SK-N-SH (cell line): ENCODE measurements at regions not wholly inside any gene's neighbourhood (a gene's known extent, or its start where the extent isn't known, plus 50 kb on each side); places are given as distances from the start of the nearest gene placed in this dataset.

ENCODE experiments used
- CTCF ChIA-PET: fragments of 300-600, 350-600 bp; formaldehyde crosslinking; extraction: SDS; loops from one replicate; lab custom pipeline; 2021; lab: Yijun Ruan, JAX
- POLR2A ChIA-PET: fragments of 350-600 bp; sonication (Branson Sonifier 250); formaldehyde crosslinking; extraction: SDS; loops from one replicate; lab custom pipeline; 2020; ENCODE audit warnings: antibody characterized with exemption, inconsistent platforms; lab: Yijun Ruan, JAX
- DNase-seq: peaks from one replicate; pipeline ENCODE4 v3.0.0; 2012
- H2AFZ ChIP-seq: fragments of 200-600 bp; sonication (generic); 2 replicates; pipeline ENCODE4 v1.8.1; 2016; ENCODE audit warnings: antibody characterized with exemption, mild to moderate bottlenecking, low read depth
- H3F3A ChIP-seq: fragments of 200-600 bp; sonication (generic); replicated peaks from 2 replicates; pipeline ENCODE3; 2016; ENCODE audit warnings: antibody characterized with exemption, mild to moderate bottlenecking; ENCODE audit not compliant: insufficient read depth
- H3K27ac ChIP-seq, 2 experiments: fragments of 200-500 bp in 1 of 2; fragments of 200-600 bp in 1 of 2; sonication (Bioruptor generic) in 1 of 2; sonication (generic), shearing (Covaris generic) in 1 of 2; 2 replicates each; pipeline versions ENCODE4 v1.5.1 to v1.6.1; 2014 to 2016; ENCODE audit warnings: low read depth in 2 of 2, inconsistent platforms in 1 of 2, low read length in 1 of 2, mild to moderate bottlenecking in 1 of 2, mixed read lengths in 1 of 2
- H3K27me3 ChIP-seq: fragments of 200-600 bp; sonication (generic), shearing (Covaris generic); 2 replicates; pipeline ENCODE4 v1.6.1; 2016; ENCODE audit warnings: mixed run types; ENCODE audit not compliant: insufficient read depth
- H3K36me3 ChIP-seq, 2 experiments: fragments of 200-500 bp in 1 of 2; fragments of 200-600 bp in 1 of 2; sonication (Bioruptor generic) in 1 of 2; sonication (generic) in 1 of 2; replicated peaks in 1 of 2; 2 replicates each; pipeline versions ENCODE3 to v1.5.1; 2014 to 2016; ENCODE audit warnings: low read length in 1 of 2, mild to moderate bottlenecking in 1 of 2; ENCODE audit not compliant: insufficient read depth in 2 of 2, control insufficient read depth in 1 of 2
- H3K4me1 ChIP-seq, 2 experiments: fragments of 200-500 bp in 1 of 2; fragments of 200-600 bp in 1 of 2; sonication (Bioruptor generic) in 1 of 2; sonication (generic), shearing (Covaris generic) in 1 of 2; 2 replicates each; pipeline versions ENCODE4 v1.5.1 to v1.6.1; 2014 to 2016; ENCODE audit warnings: low read depth in 1 of 2, low read length in 1 of 2, mixed run types in 1 of 2; ENCODE audit not compliant: insufficient read depth in 2 of 2, control insufficient read depth in 1 of 2
- H3K4me2 ChIP-seq: fragments of 200-600 bp; sonication (generic), shearing (Covaris generic); 2 replicates; pipeline ENCODE4 v1.6.1; 2017; ENCODE audit warnings: mixed run types
- H3K4me3 ChIP-seq, 2 experiments: fragments of 200-500 bp in 1 of 2; fragments of 200-600 bp in 1 of 2; sonication (Bioruptor generic) in 1 of 2; sonication (generic), shearing (Covaris generic) in 1 of 2; 2 replicates each; pipeline versions ENCODE4 v1.5.1 to v1.8.1; 2014 to 2016; ENCODE audit warnings: low read depth in 2 of 2, inconsistent platforms in 1 of 2, low read length in 1 of 2, mild to moderate bottlenecking in 1 of 2, mixed read lengths in 1 of 2, moderate library complexity in 1 of 2
- H3K79me2 ChIP-seq: fragments of 200-600 bp; sonication (generic); 2 replicates; pipeline ENCODE4 v1.8.1; 2017; ENCODE audit warnings: mild to moderate bottlenecking; ENCODE audit not compliant: insufficient read depth
- H3K9ac ChIP-seq: fragments of 200-600 bp; sonication (generic); 2 replicates; pipeline ENCODE4 v1.6.1; 2017; ENCODE audit warnings: mixed run types
- H3K9me2 ChIP-seq: fragments of 200-600 bp; sonication (generic); 2 replicates; pipeline ENCODE4 v1.6.1; 2017; ENCODE audit warnings: mixed run types
- H3K9me3 ChIP-seq: fragments of 200-600 bp; sonication (generic); 2 replicates; pipeline ENCODE4 v1.6.1; 2017; ENCODE audit warnings: mixed run types, mild to moderate bottlenecking, moderate library complexity
- H4K20me1 ChIP-seq: fragments of 200-600 bp; sonication (generic); 2 replicates; pipeline ENCODE4 v1.6.1; 2017; ENCODE audit warnings: mild to moderate bottlenecking, mixed run types; ENCODE audit not compliant: insufficient read depth
- EZH2phosphoT487 ChIP-seq: fragments of 200-600 bp; sonication (generic); IDR thresholded peaks from 2 replicates; pipeline ENCODE4 v1.6.1; 2017; ENCODE audit warnings: low read depth, mixed run types, mild to moderate bottlenecking, antibody characterized with exemption, moderate library complexity, borderline replicate concordance
- FOXM1 ChIP-seq: IDR thresholded peaks from 2 replicates; pipeline ENCODE4 v1.4.0; 2012; ENCODE audit warnings: low read depth, mild to moderate bottlenecking
- GABPA ChIP-seq: IDR thresholded peaks from 2 replicates; pipeline ENCODE4 v1.4.0; 2012; ENCODE audit warnings: low read depth, mild to moderate bottlenecking
- JUND ChIP-seq: IDR thresholded peaks from 2 replicates; pipeline ENCODE4 v1.4.0; 2012
- MEF2A ChIP-seq: IDR thresholded peaks from 2 replicates; pipeline ENCODE4 v1.4.0; 2012; ENCODE audit warnings: low read depth, borderline replicate concordance
- NFIC ChIP-seq: IDR thresholded peaks from 2 replicates; pipeline ENCODE4 v1.4.0; 2012; ENCODE audit warnings: borderline replicate concordance
- RAD21 ChIP-seq: IDR thresholded peaks from 2 replicates; pipeline ENCODE4 v1.6.1; 2012; ENCODE audit warnings: mild to moderate bottlenecking, low read length
- RFX5 ChIP-seq: IDR thresholded peaks from 2 replicates; pipeline ENCODE4 v1.6.1; 2012; ENCODE audit warnings: mild to moderate bottlenecking, improper control_type of control experiment, low read length
- SIN3A ChIP-seq: IDR thresholded peaks from 2 replicates; pipeline ENCODE4 v1.6.1; 2012; ENCODE audit warnings: low read depth, mild to moderate bottlenecking, low read length, moderate library complexity, borderline replicate concordance
- SMC3 ChIP-seq: IDR thresholded peaks from 2 replicates; pipeline ENCODE4 v1.6.1; 2012; ENCODE audit warnings: low read depth, low read length, improper control_type of control experiment
- TEAD4 ChIP-seq: IDR thresholded peaks from 2 replicates; pipeline ENCODE4 v1.4.0; 2012; ENCODE audit warnings: mild to moderate bottlenecking, borderline replicate concordance; ENCODE audit not compliant: insufficient read depth
- YY1 ChIP-seq: IDR thresholded peaks from 2 replicates; pipeline ENCODE4 v1.4.0; 2012; ENCODE audit warnings: low read depth, mild to moderate bottlenecking
- WGBS: methylation state at CpG from one replicate; pipeline ENCODE4 v1.1.6; 2017; ENCODE audit warnings: low lambda C conversion rate; 5-methylcytosine and 5-hydroxymethylcytosine counted together
- TF ChIP-seq, protein P1 (sequence below): fragments of 150-350 bp; IDR thresholded peaks from 2 replicates; pipeline ENCODE4 v1.6.1; 2016; ENCODE audit warnings: mild to moderate bottlenecking, low read depth, low read length
- TF ChIP-seq, protein P2 (sequence below): fragments of 200-600 bp; sonication (generic); IDR thresholded peaks from 2 replicates; pipeline ENCODE4 v1.6.1; 2017; ENCODE audit warnings: antibody characterized with exemption, mild to moderate bottlenecking, moderate library complexity
- TF ChIP-seq, protein P3 (sequence below): IDR thresholded peaks from 2 replicates; pipeline ENCODE4; 2012
- TF ChIP-seq, protein P4 (sequence below): IDR thresholded peaks from 2 replicates; pipeline ENCODE4 v1.6.1; 2012; ENCODE audit warnings: mild to moderate bottlenecking, low read depth, low read length, moderate library complexity

DNA sequence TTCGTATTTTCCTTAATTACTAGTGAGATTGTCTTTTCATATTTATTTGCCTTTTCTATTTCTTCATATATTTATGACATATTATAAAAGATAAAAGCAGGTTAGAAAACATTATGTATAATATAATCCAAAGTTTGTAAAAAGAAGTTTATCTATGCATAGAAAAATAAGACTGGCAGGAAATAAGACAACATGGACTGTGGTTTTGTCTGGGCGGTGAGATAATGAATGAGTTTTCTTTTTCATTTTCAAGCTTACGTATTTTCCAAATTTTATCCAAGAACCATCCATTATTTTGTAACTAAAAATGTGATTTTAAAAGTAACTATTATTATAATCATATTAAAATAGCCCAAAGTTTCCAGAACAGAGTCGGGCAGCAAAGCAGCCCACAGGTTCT lies 109.8 kb upstream of the MVB12B start:
- no peaks in the 10 kb centered on the region; the same call in 1 of the 2 replicates for H3K9me3 ChIP-seq
- WGBS = 69% methylated on average over 4 of the region's 4 CpGs
- H2AFZ ChIP-seq = no peak overlapping the region
- CTCF ChIA-PET = no interaction called here
- H3K4me1 ChIP-seq = no peaks in the 10 kb centered on the region
- DNase-seq = no peak
- no peak overlapping the region for H3K4me3 ChIP-seq
- no peak overlapping the region for H3K9ac ChIP-seq
- H3K79me2 ChIP-seq = no peaks in the 10 kb centered on the region
- no peak overlapping the region for H3K4me2 ChIP-seq
- no peaks in the 10 kb centered on the region for H3K9me2 ChIP-seq
- TF ChIP-seq MEF2A (no peak), RFX5 (no peak), GABPA (no peak), SMC3 (no peak), EZH2phosphoT487 (no peak), JUND (no peak), YY1 (no peak), TEAD4 (no peak), SIN3A (no peak), NFIC (no peak), RAD21 (no peak), FOXM1 (no peak)
- TF ChIP-seq, protein P1, sequence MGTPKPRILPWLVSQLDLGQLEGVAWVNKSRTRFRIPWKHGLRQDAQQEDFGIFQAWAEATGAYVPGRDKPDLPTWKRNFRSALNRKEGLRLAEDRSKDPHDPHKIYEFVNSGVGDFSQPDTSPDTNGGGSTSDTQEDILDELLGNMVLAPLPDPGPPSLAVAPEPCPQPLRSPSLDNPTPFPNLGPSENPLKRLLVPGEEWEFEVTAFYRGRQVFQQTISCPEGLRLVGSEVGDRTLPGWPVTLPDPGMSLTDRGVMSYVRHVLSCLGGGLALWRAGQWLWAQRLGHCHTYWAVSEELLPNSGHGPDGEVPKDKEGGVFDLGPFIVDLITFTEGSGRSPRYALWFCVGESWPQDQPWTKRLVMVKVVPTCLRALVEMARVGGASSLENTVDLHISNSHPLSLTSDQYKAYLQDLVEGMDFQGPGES = no peak
- TF ChIP-seq, protein P2, sequence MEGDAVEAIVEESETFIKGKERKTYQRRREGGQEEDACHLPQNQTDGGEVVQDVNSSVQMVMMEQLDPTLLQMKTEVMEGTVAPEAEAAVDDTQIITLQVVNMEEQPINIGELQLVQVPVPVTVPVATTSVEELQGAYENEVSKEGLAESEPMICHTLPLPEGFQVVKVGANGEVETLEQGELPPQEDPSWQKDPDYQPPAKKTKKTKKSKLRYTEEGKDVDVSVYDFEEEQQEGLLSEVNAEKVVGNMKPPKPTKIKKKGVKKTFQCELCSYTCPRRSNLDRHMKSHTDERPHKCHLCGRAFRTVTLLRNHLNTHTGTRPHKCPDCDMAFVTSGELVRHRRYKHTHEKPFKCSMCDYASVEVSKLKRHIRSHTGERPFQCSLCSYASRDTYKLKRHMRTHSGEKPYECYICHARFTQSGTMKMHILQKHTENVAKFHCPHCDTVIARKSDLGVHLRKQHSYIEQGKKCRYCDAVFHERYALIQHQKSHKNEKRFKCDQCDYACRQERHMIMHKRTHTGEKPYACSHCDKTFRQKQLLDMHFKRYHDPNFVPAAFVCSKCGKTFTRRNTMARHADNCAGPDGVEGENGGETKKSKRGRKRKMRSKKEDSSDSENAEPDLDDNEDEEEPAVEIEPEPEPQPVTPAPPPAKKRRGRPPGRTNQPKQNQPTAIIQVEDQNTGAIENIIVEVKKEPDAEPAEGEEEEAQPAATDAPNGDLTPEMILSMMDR = no peak
- TF ChIP-seq, protein P3, sequence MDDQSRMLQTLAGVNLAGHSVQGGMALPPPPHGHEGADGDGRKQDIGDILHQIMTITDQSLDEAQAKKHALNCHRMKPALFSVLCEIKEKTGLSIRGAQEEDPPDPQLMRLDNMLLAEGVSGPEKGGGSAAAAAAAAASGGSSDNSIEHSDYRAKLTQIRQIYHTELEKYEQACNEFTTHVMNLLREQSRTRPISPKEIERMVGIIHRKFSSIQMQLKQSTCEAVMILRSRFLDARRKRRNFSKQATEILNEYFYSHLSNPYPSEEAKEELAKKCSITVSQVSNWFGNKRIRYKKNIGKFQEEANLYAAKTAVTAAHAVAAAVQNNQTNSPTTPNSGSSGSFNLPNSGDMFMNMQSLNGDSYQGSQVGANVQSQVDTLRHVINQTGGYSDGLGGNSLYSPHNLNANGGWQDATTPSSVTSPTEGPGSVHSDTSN = no peak
- TF ChIP-seq, protein P4, sequence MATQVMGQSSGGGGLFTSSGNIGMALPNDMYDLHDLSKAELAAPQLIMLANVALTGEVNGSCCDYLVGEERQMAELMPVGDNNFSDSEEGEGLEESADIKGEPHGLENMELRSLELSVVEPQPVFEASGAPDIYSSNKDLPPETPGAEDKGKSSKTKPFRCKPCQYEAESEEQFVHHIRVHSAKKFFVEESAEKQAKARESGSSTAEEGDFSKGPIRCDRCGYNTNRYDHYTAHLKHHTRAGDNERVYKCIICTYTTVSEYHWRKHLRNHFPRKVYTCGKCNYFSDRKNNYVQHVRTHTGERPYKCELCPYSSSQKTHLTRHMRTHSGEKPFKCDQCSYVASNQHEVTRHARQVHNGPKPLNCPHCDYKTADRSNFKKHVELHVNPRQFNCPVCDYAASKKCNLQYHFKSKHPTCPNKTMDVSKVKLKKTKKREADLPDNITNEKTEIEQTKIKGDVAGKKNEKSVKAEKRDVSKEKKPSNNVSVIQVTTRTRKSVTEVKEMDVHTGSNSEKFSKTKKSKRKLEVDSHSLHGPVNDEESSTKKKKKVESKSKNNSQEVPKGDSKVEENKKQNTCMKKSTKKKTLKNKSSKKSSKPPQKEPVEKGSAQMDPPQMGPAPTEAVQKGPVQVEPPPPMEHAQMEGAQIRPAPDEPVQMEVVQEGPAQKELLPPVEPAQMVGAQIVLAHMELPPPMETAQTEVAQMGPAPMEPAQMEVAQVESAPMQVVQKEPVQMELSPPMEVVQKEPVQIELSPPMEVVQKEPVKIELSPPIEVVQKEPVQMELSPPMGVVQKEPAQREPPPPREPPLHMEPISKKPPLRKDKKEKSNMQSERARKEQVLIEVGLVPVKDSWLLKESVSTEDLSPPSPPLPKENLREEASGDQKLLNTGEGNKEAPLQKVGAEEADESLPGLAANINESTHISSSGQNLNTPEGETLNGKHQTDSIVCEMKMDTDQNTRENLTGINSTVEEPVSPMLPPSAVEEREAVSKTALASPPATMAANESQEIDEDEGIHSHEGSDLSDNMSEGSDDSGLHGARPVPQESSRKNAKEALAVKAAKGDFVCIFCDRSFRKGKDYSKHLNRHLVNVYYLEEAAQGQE = no peak
- H3K27me3 ChIP-seq = peaks cover 4% of the 10 kb centered on the region; the same call in 1 of the 2 replicates
- no peak overlapping the region for H3K27ac ChIP-seq
- no peaks in the 10 kb centered on the region for H4K20me1 ChIP-seq
- no peaks in the 10 kb centered on the region for H3K36me3 ChIP-seq
- POLR2A ChIA-PET = no interaction called here
- no peaks in the 10 kb centered on the region for H3F3A ChIP-seq
